ENCODE measurements at regions not wholly inside any gene's neighbourhood (a gene's known extent, or its start where the extent isn't known, plus 50 kb on each side); places are given as distances from the start of the nearest gene placed in this dataset.

GRCh38 chr3:124601190-124601589, 129.1 kb upstream of the UMPS start:
- no CpG with 5 or more reads among the region's 2 CpGs for WGBS (ENCODE audit: insufficient coverage)
- no peak overlapping the region for H3K27ac ChIP-seq (ENCODE audit: low read depth in 1 of 2, low read length in 2 of 2)
- peaks cover 1 to 4% (median 3%) of the 10 kb centered on the region in 3 donors for H3K27me3 Mint-ChIP-seq (ENCODE audit: low read depth in 3 of 3)
- H4K20me1 ChIP-seq (ENCODE audit: insufficient read depth, low read length): no peaks in the 10 kb centered on the region
- H3K36me3 Mint-ChIP-seq: no peaks in the 10 kb centered on the region
- no peak for TF ChIP-seq CTCF (IDR thresholded peaks at IDR 0.05)
- no peak overlapping the region for H2AFZ ChIP-seq (ENCODE audit: insufficient read depth, low read depth, low read length, poor library complexity, severe bottlenecking)
- no peaks in the 10 kb centered on the region for H3K4me1 ChIP-seq (ENCODE audit: control insufficient read depth in 1 of 2, insufficient read depth in 2 of 2, low read length in 2 of 2)
- no peak overlapping the region for H3K4me3 Mint-ChIP-seq
- no peaks in the 10 kb centered on the region for H3K4me1 Mint-ChIP-seq
- peaks cover 0 to 3% (median 0%) of the 10 kb centered on the region in 7 donors for H3K9me3 Mint-ChIP-seq
- H3K79me2 ChIP-seq (ENCODE audit: insufficient read depth, low read length): no peaks in the 10 kb centered on the region
- no peak overlapping the region for H3K4me2 ChIP-seq (replicated peaks; ENCODE audit: extremely low read depth, low read length, poor library complexity, severe bottlenecking)
- intact Hi-C loops (cut with micrococcal nuclease): no loop called here
- no peak for DNase-seq
- H3K27ac Mint-ChIP-seq: no peak overlapping the region
- H3K27me3 ChIP-seq (ENCODE audit: control insufficient read depth in 2 of 2, insufficient read depth in 2 of 2, low read length in 2 of 2): peaks cover 2% of the 10 kb centered on the region in 2 donors
- H3K9ac ChIP-seq (ENCODE audit: insufficient read depth, low read length, poor library complexity, severe bottlenecking): no peak overlapping the region
- no peaks in the 10 kb centered on the region for H3K9me3 ChIP-seq (replicated peaks in 1 of 2; ENCODE audit: control insufficient read depth in 1 of 2, insufficient read depth in 1 of 2, low read length in 2 of 2)
- no peak overlapping the region for H3K4me3 ChIP-seq (replicated peaks in 1 of 3; ENCODE audit: low read depth in 2 of 3, low read length in 3 of 3)
- H3K36me3 ChIP-seq (replicated peaks in 1 of 2; ENCODE audit: control insufficient read depth in 1 of 2, insufficient read depth in 2 of 2, low read length in 2 of 2): no peaks in the 10 kb centered on the region

DNA sequence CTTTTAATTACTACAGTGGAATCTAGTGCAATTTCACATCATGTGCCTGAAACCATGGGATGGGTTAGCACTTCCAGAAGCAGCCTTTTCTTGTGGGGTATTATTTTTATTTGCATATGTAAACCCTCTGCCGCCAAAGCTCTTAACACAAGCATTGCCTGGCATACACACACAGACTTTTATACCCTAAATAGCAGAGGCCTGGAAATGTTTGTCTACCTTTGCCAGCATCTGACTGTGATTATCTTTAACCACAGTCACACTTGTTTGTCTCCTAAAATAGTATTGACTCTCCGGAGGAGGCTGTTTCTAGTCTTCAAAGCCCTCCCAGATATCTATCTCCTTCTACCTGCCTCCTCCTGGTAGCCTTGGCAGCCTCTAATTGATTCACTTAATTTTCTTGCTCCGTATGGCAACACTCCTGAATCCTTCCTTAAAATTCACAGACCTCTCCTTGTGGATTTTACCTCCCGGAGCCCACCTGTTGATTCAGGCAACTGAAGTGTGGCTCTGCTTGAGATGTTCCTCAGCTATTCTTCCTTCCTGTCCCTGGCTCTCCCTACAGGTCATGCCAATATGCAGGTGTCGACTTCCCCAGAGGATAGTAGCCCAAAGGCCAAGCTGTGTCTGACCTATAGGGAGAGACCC, 127.1 kb upstream of the UMPS start:
- H3K27me3 ChIP-seq (ENCODE audit: control insufficient read depth in 2 of 2, insufficient read depth in 2 of 2, low read length in 2 of 2): peaks cover 2% of the 10 kb centered on the region in 2 donors
- H2AFZ ChIP-seq (ENCODE audit: insufficient read depth, low read depth, low read length, poor library complexity, severe bottlenecking): no peak overlapping the region
- no peaks in the 10 kb centered on the region for H3K4me1 Mint-ChIP-seq
- H3K27me3 Mint-ChIP-seq (ENCODE audit: low read depth in 3 of 3): peaks cover 0 to 3% (median 1%) of the 10 kb centered on the region in 3 donors
- 68% methylated on average over 4 of the region's 5 CpGs for WGBS (ENCODE audit: insufficient coverage)
- no peaks in the 10 kb centered on the region for H3K36me3 Mint-ChIP-seq
- no peak for DNase-seq
- no peak overlapping the region for H3K9ac ChIP-seq (ENCODE audit: insufficient read depth, low read length, poor library complexity, severe bottlenecking)
- no peak overlapping the region for H3K27ac ChIP-seq (ENCODE audit: low read depth in 1 of 2, low read length in 2 of 2)
- no peak for TF ChIP-seq CTCF (IDR thresholded peaks at IDR 0.05)
- H4K20me1 ChIP-seq (ENCODE audit: insufficient read depth, low read length): no peaks in the 10 kb centered on the region
- no peaks in the 10 kb centered on the region for H3K36me3 ChIP-seq (replicated peaks in 1 of 2; ENCODE audit: control insufficient read depth in 1 of 2, insufficient read depth in 2 of 2, low read length in 2 of 2)
- intact Hi-C loops (cut with micrococcal nuclease): no loop called here
- no peak overlapping the region for H3K27ac Mint-ChIP-seq
- no peaks in the 10 kb centered on the region for H3K79me2 ChIP-seq (ENCODE audit: insufficient read depth, low read length)
- H3K4me1 ChIP-seq (ENCODE audit: control insufficient read depth in 1 of 2, insufficient read depth in 2 of 2, low read length in 2 of 2): no peaks in the 10 kb centered on the region
- H3K4me3 Mint-ChIP-seq: no peak overlapping the region
- H3K9me3 ChIP-seq (replicated peaks in 1 of 2; ENCODE audit: control insufficient read depth in 1 of 2, insufficient read depth in 1 of 2, low read length in 2 of 2): no peaks in the 10 kb centered on the region
- no peak overlapping the region for H3K4me3 ChIP-seq (replicated peaks in 1 of 3; ENCODE audit: low read depth in 2 of 3, low read length in 3 of 3)
- H3K4me2 ChIP-seq (replicated peaks; ENCODE audit: extremely low read depth, low read length, poor library complexity, severe bottlenecking): no peak overlapping the region
- H3K9me3 Mint-ChIP-seq: peaks cover 0 to 3% (median 0%) of the 10 kb centered on the region in 7 donors

Measured in CD14-positive monocyte (primary cell).